NCI-H1417 (cell line): ENCODE measurements at regions not wholly inside any gene's neighbourhood (a gene's known extent, or its start where the extent isn't known, plus 50 kb on each side); places are given as distances from the start of the nearest gene placed in this dataset.
"Not testable (repeated sequence)": the region's sequence is repeated elsewhere in the genome, so short reads cannot be mapped to it uniquely, and the experiment has no call there.

Experiments
- DNase-seq, 3 experiments: peaks; one replicate each; lab custom pipeline; 2025; lab: John Stamatoyannopoulos, UW

- DNase-seq = no peak
Observed at GRCh38 chr5:16392718-16393117, 72.9 kb downstream of the ZNF622 start.

DNA sequence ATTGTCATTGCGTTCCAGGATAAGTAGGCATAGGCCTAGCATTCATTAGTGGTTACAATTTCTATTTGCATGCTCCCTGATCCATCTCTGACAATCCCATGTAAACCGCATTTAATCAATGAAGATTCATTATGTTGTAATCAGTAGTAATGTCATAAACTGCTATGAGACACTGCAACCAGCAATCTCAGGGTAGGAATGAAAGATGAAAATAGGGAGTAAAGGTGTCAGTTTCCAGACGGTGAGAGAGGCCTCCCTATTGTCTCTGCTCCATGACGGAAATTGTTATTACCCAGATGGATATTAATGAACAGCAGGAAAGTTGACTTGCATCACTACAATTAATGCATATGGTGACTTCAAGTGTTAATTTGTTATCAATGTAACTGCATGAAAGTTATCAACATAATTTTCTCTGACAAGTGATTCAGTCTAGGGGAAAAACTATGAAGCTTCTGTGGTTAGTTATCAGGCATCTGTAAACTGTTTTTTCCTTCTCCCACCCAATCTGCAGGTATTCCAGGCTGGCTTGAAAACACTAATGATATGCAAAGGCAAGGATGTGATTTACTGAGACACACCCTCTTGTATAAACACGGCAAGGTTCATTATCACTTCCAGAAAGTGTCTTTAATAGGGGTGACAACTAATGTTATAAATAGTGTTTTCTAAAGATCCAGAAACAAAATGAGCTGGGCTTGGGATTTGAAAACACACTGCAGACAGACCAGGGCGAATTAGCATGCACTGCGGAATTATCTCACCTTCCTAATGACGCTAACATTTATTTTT, 73.5 kb downstream of the ZNF622 start:
- DNase-seq = peak in 1 of 3 experiments; percentile 46

DNA sequence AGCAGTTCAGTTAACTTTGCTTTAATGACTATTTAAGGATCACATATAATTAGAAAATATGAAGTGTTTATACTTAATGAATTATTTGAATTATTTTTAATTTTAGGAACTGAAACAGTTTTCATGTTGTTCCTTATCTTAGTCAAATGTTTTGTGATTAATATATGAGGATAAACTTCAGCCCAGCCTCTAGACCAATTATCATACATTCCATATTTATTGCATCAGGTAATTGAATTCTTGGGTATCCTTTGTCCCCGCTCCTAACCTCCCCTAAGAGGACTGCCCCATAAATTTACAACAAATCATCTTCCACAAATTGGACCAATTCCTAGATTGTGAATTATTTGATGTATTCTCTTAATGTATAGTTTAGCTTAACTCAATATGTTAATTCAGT, 74.8 kb downstream of the ZNF622 start:
- DNase-seq = no peak

DNA sequence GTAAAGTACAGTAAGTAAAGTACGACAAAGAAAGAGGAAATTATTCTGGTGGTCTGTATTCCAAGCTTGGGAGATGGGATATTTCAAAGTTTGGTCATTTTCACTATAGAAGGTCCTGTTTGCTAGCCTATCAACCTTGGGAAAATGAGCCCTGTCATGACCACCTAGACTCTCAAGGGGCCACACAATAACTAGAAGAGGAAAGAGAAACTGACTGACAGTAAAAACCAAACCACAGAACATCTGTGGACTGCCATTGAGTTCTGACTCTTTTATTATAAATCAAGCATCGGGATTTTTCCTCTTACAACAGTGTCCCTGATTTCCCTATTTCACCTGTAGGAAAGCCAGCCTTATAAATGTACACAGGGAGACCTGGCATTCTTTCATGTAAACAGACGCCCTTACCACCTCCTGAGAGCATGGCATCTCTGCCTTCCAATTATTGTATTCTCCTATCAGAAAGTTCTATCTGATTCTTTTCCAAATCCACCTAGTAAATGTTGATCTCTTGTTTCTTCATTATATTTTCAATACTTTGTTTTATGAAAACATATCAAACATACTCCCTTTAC, 80.0 kb downstream of the ZNF622 start:
- no peak for DNase-seq

DNA sequence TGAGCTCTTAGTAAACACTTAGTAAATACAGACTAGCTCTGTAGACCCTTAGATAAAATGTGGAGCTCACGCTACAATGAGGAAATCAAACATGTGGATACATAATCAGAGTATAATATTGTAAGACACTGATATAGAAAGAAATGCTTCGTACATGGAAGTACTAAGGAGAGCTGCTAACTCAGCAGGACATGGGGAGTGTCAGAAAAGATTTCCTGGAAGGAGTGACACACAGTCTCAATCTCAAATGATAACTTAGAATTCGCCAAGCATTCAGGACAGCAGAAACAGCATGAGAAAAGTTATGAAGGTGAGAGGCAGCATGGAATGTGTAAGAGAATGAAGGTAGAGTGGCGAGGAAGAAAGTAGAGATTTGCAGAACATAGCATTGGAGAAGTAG, 80.8 kb downstream of the ZNF622 start:
- no peak for DNase-seq

- no peak for DNase-seq
Observed at GRCh38 chr5:16384222-16384621, 81.4 kb downstream of the ZNF622 start.

DNA sequence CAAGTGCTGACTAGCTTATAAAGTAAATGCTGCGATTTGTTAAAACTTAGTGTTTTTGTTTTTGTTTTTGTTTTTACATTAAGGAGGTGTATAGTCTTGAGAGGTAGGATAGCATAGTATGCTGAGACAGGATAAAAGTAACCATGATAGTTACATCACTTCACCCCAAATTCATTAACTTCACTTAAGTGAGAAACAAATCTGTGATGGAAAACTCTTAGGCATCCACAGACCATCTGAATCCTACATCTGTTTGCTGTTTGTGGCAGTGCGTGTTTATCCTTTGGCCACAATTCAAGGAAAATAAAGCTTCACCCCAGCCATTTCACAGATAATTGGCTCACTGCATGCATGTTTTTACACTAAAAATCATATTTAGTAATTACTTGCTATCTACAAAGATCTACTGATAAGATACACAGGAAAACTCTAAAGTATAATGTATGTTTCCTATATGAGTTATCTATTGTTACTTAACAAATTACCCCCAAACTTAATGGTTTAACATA, 82.0 kb downstream of the ZNF622 start:
- DNase-seq = no peak

DNA sequence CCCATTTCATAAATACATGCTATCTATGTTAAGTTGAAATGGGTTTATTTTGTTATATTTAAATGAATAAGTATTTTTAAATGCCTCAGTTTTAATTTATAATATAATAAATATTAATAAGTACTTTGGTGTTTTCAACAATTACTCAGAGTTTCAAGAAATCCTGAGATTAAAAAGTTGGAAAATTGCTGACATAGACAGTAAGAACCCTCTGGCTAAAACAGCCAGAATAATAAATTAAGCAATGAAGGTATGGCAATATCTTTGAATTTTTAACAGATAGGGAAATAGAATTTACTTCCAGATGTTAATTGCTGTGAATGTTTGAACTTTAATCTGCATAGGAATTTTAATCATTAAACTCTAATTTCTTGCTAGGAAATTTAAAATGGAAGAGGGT, 83.6 kb downstream of the ZNF622 start:
- DNase-seq = no peak

DNA sequence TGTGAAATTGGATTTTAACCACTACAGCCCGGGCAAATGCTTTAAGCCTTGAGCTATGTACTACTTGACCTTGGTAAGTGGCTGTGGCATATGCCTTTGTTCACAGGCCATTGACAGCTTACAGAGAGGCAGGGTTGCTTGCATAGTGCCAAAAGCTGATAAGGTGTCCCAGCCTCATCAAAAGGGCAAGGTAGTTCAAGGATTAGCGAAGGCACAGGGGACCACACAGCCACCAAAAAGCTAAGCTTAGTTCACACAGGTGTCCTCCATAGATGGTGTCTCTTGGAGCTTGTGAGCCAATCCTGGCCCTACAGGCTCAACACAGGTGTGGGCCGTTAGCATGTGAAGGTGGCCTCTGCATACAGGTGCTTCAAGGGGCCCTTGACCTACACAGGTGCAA, 86.8 kb downstream of the ZNF622 start:
- DNase-seq = no peak

GRCh38 chr5:16372493-16372892, 93.1 kb downstream of the ZNF622 start:
- no peak for DNase-seq

GRCh38 chr5:16366491-16366890, 99.1 kb downstream of the ZNF622 start:
- DNase-seq = peak in 1 of 3 experiments; percentile 74

DNA sequence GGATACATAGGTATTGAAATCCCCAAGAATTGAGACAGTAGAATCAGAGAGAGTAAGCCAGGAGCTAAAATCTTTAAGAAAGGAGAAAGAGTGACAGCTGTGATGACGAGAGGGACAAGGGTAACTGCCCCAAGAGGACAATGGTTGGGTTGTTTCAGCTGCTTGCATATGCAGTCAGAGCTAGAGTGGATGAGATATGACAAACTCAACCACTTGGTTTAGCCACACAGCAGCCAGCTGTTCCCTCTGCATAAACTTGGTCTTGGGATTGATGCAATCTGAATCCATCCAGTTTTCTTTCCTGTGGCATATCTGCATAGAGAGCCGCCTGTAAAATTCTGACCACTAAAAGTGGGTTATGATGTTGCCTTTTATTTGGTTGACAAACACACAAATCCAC, 100.7 kb downstream of the ZNF622 start:
- DNase-seq = no peak

DNA sequence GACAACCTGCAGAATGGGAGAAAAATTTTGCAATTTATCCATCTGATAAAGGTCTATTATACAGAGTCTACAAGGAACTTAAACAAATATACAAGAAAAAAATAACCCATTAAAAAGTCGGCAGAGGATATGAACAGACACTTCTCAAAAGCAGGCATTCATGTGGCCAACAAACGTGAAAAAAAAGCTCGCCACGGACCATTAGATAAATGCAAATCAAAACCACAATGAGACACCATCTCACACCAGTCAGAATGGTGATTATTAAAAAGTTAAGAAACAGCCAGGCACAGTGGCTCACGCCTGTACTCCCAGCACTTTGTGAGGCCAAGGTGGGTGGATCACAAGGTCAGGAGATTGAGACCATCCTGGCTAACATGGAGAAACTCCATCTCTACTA, 112.2 kb downstream of the ZNF622 start:
- DNase-seq = not testable (repeated sequence)

DNA sequence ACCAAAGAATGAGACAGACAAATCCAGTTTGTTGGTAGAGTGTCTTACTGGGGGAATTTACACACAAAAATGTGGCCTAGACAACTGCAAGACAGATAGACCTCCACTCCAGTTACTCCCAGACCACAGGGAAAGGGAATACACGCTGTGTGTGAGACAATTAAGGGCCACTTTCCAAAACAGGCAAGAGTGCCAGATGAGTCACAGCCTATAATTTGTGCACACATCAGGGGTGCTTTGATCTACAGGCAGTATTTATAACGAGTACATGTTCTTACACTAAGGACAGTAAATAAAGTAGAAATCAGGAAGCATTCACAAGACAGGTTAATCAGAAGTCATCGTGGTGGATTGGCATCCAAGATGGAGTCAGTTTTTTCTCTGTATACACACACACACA, 114.8 kb downstream of the ZNF622 start:
- peak in 2 of 3 experiments; percentile 87 to 97 for DNase-seq

- DNase-seq = no peak
Observed at GRCh38 chr5:16346380-16346779, 119.2 kb downstream of the ZNF622 start.

- peak in 1 of 3 experiments; percentile 44 for DNase-seq
Observed at GRCh38 chr5:16345454-16345853, 120.1 kb downstream of the ZNF622 start.

DNA sequence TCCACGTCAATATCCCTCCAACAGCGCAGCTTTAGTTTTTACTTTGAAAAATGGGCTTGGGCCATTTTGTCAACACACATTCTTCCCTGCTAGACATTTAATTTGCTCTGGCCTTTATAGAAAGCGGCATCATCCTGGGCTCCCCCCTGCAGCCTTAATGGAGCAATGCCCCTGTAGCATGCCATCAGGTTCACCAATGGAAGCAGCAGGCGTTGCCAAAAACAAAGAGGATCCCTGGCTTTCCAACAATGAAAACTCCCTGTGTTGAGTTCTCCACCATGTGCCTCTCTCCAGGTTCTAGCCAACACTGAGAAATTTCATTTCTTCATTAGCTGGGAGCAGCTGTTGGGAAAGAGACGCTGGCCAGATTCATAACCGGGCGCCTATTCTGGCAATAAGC, 139.5 kb downstream of the ZNF622 start:
- no peak for DNase-seq

- DNase-seq = no peak
Observed at GRCh38 chr5:16321284-16321683, 141.7 kb upstream of the MARCHF11 start.

- no peak for DNase-seq
Observed at GRCh38 chr5:16315501-16315900, 135.9 kb upstream of the MARCHF11 start.

DNA sequence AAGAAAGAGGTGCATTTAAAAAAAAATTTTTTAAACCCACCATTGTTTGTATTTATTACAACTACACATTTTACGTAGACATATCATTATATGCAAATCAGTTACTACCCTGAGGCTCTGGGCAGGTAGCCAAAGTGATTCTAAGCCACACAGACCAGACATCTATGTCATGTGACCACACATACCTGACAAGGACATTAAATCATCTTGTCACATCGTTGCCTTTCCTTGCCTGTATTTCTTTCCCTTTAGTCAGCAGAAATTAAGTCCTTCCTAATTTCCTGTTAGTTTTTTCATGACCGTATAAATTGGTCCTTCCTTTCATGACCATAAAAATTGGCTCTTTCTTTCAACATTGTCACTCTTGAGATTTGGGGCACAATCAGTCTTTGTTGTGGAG, 134.2 kb upstream of the MARCHF11 start:
- peak in 2 of 3 experiments; percentile 74 to 93 for DNase-seq

DNA sequence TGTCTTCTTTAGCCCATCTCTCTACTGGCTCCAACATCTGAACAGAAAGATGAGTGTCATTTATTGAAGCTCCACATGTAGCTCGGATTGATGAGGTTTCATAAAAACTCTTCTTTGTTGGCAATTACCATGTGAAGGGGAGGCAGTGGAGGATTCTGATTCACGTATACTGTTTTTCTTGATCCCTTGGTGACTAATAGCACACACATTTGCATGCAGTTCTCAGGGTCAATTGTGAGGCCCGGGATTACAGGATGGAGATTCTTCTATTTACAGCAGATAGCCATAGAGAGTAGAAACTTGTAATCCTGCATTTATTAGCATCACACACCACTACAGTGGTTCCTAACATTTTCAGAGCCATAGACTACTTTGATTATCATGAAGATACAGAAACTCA, 133.2 kb upstream of the MARCHF11 start:
- DNase-seq = no peak

DNA sequence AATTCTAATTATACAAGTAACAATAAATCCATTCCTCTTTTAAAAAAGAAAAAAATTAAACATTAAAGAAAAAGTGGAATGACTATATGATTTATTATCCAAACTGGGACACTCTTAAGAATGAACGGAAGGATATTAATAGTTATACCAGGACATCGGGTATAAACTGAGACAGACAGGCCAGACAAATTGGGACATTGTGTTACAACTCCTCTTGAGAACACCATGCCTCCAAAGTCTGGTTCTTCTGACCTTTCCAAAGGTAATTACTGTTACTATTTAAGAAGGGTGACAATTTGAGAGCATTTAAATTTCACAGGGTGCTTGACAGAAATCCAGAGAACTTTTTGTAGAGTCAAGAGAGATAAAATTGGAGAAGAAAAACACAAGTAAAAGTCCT, 132.1 kb upstream of the MARCHF11 start:
- DNase-seq = no peak

GRCh38 chr5:16306812-16307211, 127.2 kb upstream of the MARCHF11 start:
- DNase-seq = peak in 1 of 3 experiments; percentile 55

DNA sequence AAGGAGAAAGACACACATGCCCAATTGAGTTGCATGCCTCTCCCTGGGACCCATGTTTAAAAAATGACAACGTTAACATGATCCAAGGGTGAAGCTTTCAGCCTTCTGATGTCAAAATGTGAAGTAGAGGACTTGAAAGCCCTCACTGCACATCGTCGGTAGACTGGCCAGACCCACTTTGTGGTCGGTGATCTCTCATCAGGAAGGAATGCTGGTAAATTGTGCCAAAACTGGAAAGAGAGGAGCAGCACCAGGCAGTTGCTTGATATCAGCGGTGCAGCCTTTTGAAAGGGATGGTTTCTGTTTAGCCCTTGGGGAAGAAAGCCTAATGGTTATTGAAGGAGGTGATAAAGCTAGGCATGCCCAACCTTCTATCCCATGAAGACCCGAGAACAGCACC, 125.3 kb upstream of the MARCHF11 start:
- DNase-seq = no peak
